ENCODE measurements at regions not wholly inside any gene's neighbourhood (a gene's known extent, or its start where the extent isn't known, plus 50 kb on each side); places are given as distances from the start of the nearest gene placed in this dataset.
"Not testable (repeated sequence)": the region's sequence is repeated elsewhere in the genome, so short reads cannot be mapped to it uniquely, and the experiment has no call there.

- no peak for TF ChIP-seq CTCF (IDR thresholded peaks at IDR 0.05; ENCODE audit: insufficient read depth, low read length, missing control alignments)
- DNase-seq (ENCODE audit: low read depth, low spot score), result no peak
- POLR2A ChIA-PET, result no interaction called here
- H3K4me3 ChIP-seq (ENCODE audit: low read depth, low read length), result no peak overlapping the region
- CTCF ChIA-PET, result no interaction called here
These were observed 434.9 kb downstream of the ICE1 start for GRCh38 chr5:5857396-5857795.

GRCh38 chr5:5854087-5854486 lies 431.6 kb downstream of the ICE1 start:
- no peak for DNase-seq (ENCODE audit: low read depth, low spot score)
- H3K4me3 ChIP-seq (ENCODE audit: low read depth, low read length), result no peak overlapping the region
- TF ChIP-seq CTCF (IDR thresholded peaks at IDR 0.05; ENCODE audit: insufficient read depth, low read length, missing control alignments), result no peak
- ChIA-PET CTCF (no interaction called here), POLR2A (no interaction called here)

GRCh38 chr5:5838493-5838892 lies 416.0 kb downstream of the ICE1 start:
- no peak for TF ChIP-seq CTCF (IDR thresholded peaks at IDR 0.05; ENCODE audit: insufficient read depth, low read length, missing control alignments)
- POLR2A ChIA-PET, result no interaction called here
- H3K4me3 ChIP-seq (ENCODE audit: low read depth, low read length), result no peak overlapping the region
- DNase-seq (ENCODE audit: low read depth, low spot score), result no peak
- CTCF ChIA-PET, result no interaction called here

- H3K4me3 ChIP-seq (ENCODE audit: low read depth, low read length); CTCF ChIA-PET: not testable (repeated sequence)
These were observed 409.1 kb downstream of the ICE1 start for GRCh38 chr5:5831622-5832021.

GRCh38 chr5:5828619-5829018 lies 406.1 kb downstream of the ICE1 start:
- no peak overlapping the region for H3K4me3 ChIP-seq (ENCODE audit: low read depth, low read length)
- no peak for TF ChIP-seq CTCF (IDR thresholded peaks at IDR 0.05; ENCODE audit: insufficient read depth, low read length, missing control alignments)
- DNase-seq (ENCODE audit: low read depth, low spot score), result no peak
- ChIA-PET POLR2A (no interaction called here), CTCF (no interaction called here)

More at GRCh38 chr5:5831622-5832021, 409.1 kb downstream of the ICE1 start:
- POLR2A ChIA-PET; DNase-seq (ENCODE audit: low read depth, low spot score): not testable (repeated sequence)

GRCh38 chr5:5826911-5827310 lies 404.4 kb downstream of the ICE1 start:
- POLR2A ChIA-PET, result no interaction called here
- no peak for TF ChIP-seq CTCF (IDR thresholded peaks at IDR 0.05; ENCODE audit: insufficient read depth, low read length, missing control alignments)
- CTCF ChIA-PET, result no interaction called here
- DNase-seq (ENCODE audit: low read depth, low spot score), result no peak
- no peak overlapping the region for H3K4me3 ChIP-seq (ENCODE audit: low read depth, low read length)

- POLR2A ChIA-PET, result no interaction called here
- no peak for DNase-seq (ENCODE audit: low read depth, low spot score)
- TF ChIP-seq CTCF (IDR thresholded peaks at IDR 0.05; ENCODE audit: insufficient read depth, low read length, missing control alignments), result no peak
- H3K4me3 ChIP-seq (ENCODE audit: low read depth, low read length), result no peak overlapping the region
- CTCF ChIA-PET, result no interaction called here
These were observed 400.3 kb downstream of the ICE1 start for GRCh38 chr5:5822729-5823257.

All from AG04449 (cell line).